ENCODE measurements at regions not wholly inside any gene's neighbourhood (a gene's known extent, or its start where the extent isn't known, plus 50 kb on each side); places are given as distances from the start of the nearest gene placed in this dataset.

- no peak for DNase-seq
These were observed 317.0 kb upstream of the IRX4 start for GRCh38 chr5:2199697-2200096.

DNA sequence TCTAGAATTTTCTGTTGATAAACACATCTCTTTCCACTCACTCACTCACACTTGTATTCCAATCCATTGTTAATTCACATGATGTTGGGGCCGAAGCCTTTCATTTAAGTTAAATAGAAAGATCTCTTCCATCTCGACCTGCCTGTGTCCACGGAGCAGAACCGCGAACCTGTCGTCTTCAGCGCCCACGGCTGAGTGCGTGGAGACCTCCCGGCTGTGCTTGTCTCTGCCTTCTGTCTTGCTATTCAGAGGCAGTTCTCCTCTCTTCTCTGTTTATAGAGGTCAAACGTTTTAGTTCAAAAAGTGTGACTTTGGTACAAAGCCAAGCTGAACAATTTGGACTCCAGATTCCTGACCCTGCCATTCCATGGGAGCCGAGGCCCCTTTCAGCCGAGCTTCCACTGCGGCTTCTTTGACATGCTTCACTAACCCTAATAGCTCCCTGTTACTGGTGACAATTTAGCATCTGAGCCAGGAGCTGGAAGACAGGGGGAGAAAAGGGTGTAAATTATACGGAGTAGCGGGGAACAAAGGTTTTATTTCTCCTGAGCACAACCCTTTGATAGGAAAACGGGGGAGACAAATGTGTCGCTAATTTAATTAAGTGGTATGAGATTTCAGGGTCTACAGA is 314.4 kb upstream of the IRX4 start:
- DNase-seq, result no peak

- DNase-seq, result no peak
These were observed 313.7 kb upstream of the IRX4 start for GRCh38 chr5:2196416-2196815.

GRCh38 chr5:2194949-2195348 is 312.2 kb upstream of the IRX4 start:
- no peak for DNase-seq

- DNase-seq, result no peak
These were observed 311.5 kb upstream of the IRX4 start for GRCh38 chr5:2194236-2194555.

DNA sequence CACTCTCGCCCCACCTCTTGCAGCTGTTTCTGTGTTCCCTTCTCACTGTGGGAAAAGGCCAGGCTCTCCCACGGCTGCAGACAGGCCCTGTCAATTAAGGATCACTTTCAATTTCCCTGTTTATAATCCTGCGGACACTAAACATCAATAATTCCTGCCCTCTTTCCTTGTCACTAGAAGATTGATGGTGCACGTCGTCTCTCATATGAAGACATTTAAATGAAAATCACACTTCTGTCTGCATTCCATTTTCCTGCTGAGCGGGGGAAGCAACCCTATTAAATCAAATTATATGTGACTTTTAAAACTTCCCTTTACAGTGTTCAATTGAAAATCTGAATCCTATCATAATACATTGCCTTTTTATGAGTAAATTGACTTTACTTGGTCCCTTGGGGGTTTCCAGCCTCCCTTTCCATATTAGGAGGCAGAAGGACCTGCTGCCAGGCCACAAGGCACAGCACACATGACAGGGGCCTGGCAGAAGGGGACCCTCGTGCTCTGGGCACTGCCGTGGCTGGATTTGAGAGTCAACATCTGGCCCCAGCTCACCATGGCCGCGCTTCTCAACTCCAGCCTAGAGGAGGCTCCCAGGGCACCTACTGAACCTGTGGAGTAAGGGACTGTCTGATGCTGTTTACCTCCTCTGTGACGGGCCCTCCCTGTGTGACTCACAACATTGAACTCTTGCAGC is 311.0 kb upstream of the IRX4 start:
- no peak for DNase-seq

DNA sequence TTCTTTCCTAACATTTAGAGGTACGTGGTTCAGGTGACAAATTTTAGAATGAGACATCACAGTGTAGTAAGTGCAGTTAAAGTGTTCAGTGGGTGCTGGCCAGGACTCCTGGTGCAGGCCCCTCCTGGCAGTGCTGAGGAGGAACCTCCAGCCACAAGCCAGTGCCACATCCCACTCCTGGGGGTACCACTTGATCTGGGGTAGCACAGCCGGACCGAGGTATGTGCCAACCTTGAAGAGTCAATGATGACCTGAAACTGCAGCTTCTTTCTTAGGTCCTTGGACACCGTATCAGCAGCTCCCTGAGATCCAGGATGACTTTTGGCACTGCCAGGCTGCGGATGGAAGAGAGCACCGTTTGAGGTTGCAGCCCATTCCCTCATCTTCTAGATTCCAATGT is 310.4 kb upstream of the IRX4 start:
- DNase-seq, result no peak

GRCh38 chr5:2192496-2192895 is 309.8 kb upstream of the IRX4 start:
- no peak for DNase-seq

GRCh38 chr5:2191972-2192371 is 309.2 kb upstream of the IRX4 start:
- DNase-seq, result no peak

GRCh38 chr5:2190549-2190948 is 307.8 kb upstream of the IRX4 start:
- DNase-seq, result no peak

- DNase-seq, result no peak
These were observed 305.9 kb upstream of the IRX4 start for GRCh38 chr5:2188661-2189060.

- no peak for DNase-seq
These were observed 305.4 kb upstream of the IRX4 start for GRCh38 chr5:2188137-2188536.

DNA sequence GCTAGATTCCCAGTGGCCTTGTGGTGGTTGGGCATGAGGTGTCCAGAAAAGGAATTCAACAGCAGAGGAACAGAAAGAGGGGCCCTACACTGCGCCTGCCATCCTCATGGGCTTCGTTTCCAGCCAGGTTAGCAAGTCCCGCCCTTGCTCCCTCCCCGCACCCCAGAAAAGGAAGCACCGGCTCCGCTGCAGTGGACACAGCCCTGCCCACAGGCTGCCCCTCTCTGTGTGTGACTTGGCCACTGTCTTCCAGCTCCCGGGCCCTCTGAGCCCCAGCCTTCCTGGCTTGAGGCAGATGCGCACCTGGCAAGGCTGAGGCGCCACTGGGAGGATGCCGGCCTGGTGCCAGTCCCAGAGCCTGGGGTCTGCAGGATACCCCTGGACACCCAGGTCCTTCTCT is 305.0 kb upstream of the IRX4 start:
- DNase-seq, result no peak

- no peak for DNase-seq
These were observed 304.4 kb upstream of the IRX4 start for GRCh38 chr5:2187156-2187555.

GRCh38 chr5:2186472-2187015 is 303.8 kb upstream of the IRX4 start:
- no peak for DNase-seq

DNA sequence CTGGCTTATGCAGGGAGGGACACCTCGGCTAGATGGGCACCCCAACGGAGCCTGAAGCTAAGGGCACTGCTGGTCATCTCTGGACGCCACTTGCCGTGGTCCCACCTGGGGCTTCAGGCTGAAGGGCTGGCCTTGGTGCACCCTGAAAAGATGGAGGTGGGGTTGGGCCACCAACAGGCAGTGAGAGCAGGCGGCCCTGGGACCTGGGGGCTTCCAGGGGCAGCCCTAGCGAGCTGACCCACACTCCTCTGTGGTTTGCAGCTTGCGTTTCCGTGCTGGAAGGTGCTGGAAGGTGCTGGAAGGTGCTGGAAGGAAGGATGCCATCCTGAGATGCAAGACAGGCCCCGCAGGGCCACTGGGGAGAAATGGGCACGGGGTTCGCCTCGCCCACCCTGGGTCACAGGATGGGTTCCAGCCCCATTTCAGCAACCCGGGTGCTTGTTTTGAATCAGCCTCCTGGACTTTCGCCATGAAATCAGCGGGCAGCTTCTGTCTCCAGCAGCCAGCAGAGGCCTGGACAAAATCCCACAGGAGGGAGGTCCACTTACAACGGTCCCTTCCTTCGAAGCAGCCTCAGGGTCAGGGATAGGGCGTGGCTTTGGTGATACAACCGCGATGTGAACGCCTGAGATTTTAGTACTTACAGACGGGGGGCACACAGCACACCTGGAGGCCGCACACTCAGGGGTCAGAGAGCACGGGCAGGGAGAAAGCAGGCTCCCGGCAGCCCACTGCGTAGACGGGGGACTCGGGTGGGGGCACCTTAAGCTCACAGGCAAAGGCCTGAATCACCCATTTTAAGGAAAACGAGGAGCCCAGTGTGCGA is 303.1 kb upstream of the IRX4 start:
- DNase-seq, result no peak

DNA sequence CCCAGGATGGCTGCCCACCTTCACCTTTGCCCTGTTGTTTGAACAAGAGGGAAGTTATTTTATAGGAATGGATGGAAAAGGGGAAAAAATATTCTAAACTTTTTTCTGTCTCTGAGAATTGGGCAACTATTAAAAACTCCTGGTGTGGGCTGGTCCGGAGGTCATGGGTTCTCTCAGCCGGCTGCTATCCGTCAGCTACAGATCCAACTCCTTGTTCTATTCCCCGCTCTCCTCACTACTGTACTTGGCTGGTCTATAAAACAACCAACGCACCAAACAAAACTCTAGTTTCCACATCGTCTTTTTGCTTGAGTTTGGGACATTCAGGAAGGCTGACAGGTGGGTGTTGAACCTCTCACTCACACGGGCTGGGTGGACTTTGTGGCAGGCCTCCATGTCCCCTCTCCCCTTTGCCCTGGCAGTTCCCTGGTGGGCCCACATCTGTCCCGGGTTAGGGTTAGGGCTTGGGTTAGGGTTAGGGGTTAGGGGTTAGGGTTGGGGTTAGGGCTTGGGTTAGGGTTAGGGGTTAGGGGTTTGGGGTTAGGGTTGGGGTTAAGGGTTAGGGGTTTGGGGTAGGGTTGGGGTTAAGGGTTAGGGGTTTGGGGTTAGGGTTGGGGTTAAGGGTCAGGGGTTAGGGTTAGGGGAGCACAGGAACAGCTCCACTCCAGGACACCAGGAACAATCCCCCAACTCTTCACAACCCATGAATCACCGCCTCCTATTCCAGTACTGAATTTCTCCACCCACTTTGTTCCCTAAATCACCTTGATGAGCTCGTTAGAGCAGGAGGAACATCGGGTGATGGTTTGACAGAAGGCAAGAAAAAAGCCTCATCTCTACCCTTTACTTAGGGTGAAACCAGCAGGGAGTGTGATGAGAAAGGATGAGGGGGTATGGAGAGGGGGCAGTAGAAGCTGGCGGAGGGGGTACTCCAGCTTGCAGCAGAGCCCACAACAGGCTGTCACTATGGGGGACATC is 302.1 kb upstream of the IRX4 start:
- no peak for DNase-seq

- DNase-seq, result no peak
These were observed 301.3 kb upstream of the IRX4 start for GRCh38 chr5:2184026-2184366.

DNA sequence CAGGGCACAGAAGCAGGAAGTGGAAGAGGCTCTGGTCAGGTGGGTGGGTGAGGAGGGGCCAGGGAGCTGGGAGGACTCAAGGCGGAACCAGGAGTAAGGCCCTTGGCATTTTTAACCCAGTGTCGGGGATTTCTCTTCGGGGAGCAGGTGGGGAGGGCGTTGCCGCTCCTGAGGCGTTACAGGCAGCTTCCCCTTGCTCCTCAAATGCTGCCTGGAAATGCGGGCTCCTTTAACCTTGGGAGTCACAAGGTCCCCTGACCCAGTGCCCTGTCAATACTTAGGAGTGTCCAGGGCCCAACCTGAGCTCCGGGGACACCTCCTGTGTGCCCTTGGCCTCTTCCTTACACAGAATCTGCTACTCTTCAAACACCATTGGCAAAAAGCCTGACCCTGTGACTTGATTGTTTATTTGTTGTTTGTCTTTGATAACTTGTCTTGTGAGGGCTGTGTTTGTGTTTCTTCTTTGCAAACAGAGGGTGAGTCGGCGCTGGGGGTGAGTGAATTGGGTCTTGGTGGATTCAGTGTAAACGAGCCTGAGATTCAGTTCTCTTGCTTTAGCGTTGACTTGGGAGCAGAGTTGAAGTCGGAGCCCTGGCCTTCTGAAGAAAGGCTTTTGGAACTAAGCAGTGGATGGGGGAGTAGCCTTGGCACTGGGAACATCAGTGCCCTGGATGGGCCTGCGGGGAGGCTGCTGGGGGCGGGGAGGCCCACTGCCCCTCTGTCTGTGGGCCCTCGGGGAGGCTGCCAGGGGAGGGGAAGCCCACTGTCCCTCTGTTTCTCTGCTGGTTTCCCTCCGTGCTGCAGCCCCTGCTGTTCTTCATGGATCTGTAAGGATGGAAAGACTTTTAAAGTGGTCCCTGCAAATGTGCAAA is 300.7 kb upstream of the IRX4 start:
- DNase-seq, result no peak

GRCh38 chr5:2182020-2182419 is 299.3 kb upstream of the IRX4 start:
- DNase-seq, result no peak

DNA sequence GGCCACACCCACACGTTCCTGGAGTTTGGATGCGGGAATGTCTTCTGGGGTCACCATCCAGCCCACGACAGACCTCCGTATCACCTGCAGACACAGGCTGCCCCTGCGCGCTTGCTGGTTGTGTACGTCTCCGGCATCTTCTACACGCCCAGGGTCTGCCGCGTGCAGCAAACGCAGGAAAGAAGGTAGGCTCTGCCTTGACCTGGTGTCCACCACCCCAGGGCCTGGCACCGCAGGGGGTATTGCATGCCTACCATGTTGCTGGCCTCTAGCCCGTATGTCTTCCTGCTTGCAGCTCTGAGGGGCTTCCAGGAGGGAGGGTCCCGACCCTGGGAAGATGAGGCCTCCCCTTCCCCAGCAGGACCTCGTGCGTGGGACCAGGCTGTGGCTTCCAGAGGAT is 298.8 kb upstream of the IRX4 start:
- no peak for DNase-seq

DNA sequence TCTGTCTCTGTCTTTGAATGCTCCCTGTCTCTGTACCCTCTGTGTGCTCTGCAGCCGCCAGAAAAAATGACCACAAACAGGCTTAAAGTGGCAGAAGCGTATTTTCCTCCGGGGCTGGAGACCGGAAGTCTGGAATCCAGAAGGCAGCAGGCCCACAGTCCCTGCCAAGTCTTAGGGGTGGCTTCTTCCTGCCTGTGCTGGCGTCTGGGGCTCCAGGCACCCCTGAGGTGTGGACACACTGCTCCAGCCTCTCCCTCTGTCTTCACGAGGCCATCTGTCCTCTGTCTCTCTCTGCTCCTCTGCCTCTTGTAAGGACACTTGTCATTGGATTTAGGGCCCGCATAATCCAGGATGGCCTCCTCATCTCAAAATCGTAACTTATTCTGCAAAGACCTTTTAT is 298.4 kb upstream of the IRX4 start:
- DNase-seq, result no peak
